Kidney (tissue), 13 donors: ENCODE measurements at regions not wholly inside any gene's neighbourhood (a gene's known extent, or its start where the extent isn't known, plus 50 kb on each side); places are given as distances from the start of the nearest gene placed in this dataset.

Experiments
- DNase-seq, 5 donors: peaks; one replicate each; pipeline ENCODE4 v3.0.0-alpha.2; 2013 to 2020
- FAIRE-seq: peaks from 2 replicates; lab custom pipeline; 2012; peaks lifted over from hg19 to GRCh38; lab: Jason Lieb, UNC
- H3K27ac ChIP-seq, 2 donors: one replicate each; pipeline ENCODE4 v1.7.0; 2013; ENCODE audit warnings: low read depth in 2 of 2, low read length in 2 of 2, inconsistent platforms in 1 of 2
- H3K27me3 ChIP-seq: one replicate; pipeline ENCODE4 v1.7.1; 2013; ENCODE audit warnings: low read length, inconsistent platforms; ENCODE audit not compliant: control insufficient read depth, insufficient read depth
- H3K36me3 ChIP-seq, 3 donors: one replicate each; pipeline versions ENCODE4 v1.7.0 to v1.7.1; 2013; ENCODE audit warnings: low read length in 3 of 3, control low read depth in 1 of 3, inconsistent platforms in 1 of 3; ENCODE audit not compliant: insufficient read depth in 3 of 3, control insufficient read depth in 2 of 3
- H3K4me1 ChIP-seq, 3 donors: one replicate each; pipeline versions ENCODE4 v1.7.0 to v1.7.1; 2013; ENCODE audit warnings: low read length in 3 of 3, inconsistent platforms in 1 of 3, low read depth in 1 of 3; ENCODE audit not compliant: control insufficient read depth in 2 of 3, insufficient read depth in 2 of 3
- H3K4me3 ChIP-seq, 3 donors: one replicate each; pipeline versions ENCODE4 v1.7.0 to v1.8.1; 2013; ENCODE audit warnings: low read length in 3 of 3, control low read depth in 1 of 3, inconsistent platforms in 1 of 3
- H3K9ac ChIP-seq, 3 donors: one replicate each; pipeline versions ENCODE4 v1.7.0 to v1.7.1; 2013; ENCODE audit warnings: low read length in 3 of 3, control low read depth in 1 of 3, inconsistent platforms in 1 of 3
- H3K9me3 ChIP-seq, 3 donors: one replicate each; pipeline versions ENCODE4 v1.7.0 to v1.7.1; 2013; ENCODE audit warnings: low read length in 3 of 3, control low read depth in 1 of 3, inconsistent platforms in 1 of 3; ENCODE audit not compliant: control insufficient read depth in 2 of 3, insufficient read depth in 1 of 3
- CTCF ChIP-seq: IDR thresholded peaks from 3 replicates; pipeline ENCODE4 v1.5.1; 2012; ENCODE audit warnings: mild to moderate bottlenecking, moderate library complexity, borderline replicate concordance; ENCODE audit not compliant: insufficient read depth; ENCODE audit errors: extremely low read depth
- intact Hi-C: fragments of 100-400 bp; cut with DNase I; formaldehyde crosslinking; loops from one replicate; pipeline ENCODE4 v1.11.1; 2022
- donor health status: control.
- donor health status: control.
- donor health status: control.
- donor health status: control.
- donor health status: control.
- donor health status: DM: yes; HTN: yes; CAD: no.
- donor health status: Normal renal cell carcinoma (clear cell type).

GRCh38 chr11:129598378-129598777 is 217.3 kb upstream of the TMEM45B start:
- H3K4me3 ChIP-seq = no peak overlapping the region
- H3K36me3 ChIP-seq = no peaks in the 10 kb centered on the region
- peaks cover 0 to 2% (median 0%) of the 10 kb centered on the region in 3 donors for H3K9me3 ChIP-seq
- intact Hi-C loops = no loop called here
- TF ChIP-seq CTCF = no peak
- FAIRE-seq = no peak
- peaks cover 0 to 4% (median 3%) of the 10 kb centered on the region in 3 donors for H3K4me1 ChIP-seq
- no peaks in the 10 kb centered on the region for H3K27me3 ChIP-seq
- no peak for DNase-seq
- no peak overlapping the region for H3K9ac ChIP-seq
- H3K27ac ChIP-seq = no peak overlapping the region

GRCh38 chr11:129605815-129606214 is 209.8 kb upstream of the TMEM45B start:
- Histone ChIP-seq H3K9ac (no peak overlapping the region), H3K27ac (no peak overlapping the region), H3K4me3 (no peak overlapping the region), H3K4me1 (no peaks in the 10 kb centered on the region), H3K36me3 (no peaks in the 10 kb centered on the region), H3K9me3 (no peaks in the 10 kb centered on the region), H3K27me3 (no peaks in the 10 kb centered on the region)
- no peak for TF ChIP-seq CTCF
- FAIRE-seq (no peak), DNase-seq (no peak)
- intact Hi-C loops = no loop called here

- FAIRE-seq (no peak), DNase-seq (no peak)
- Histone ChIP-seq H3K9me3 (no peaks in the 10 kb centered on the region), H3K36me3 (no peaks in the 10 kb centered on the region), H3K27ac (no peak overlapping the region), H3K4me1 (peaks cover 0 to 3% (median 0%) of the 10 kb centered on the region in 3 donors), H3K4me3 (no peak overlapping the region), H3K27me3 (no peaks in the 10 kb centered on the region), H3K9ac (no peak overlapping the region)
- TF ChIP-seq CTCF = no peak
- intact Hi-C loops = no loop called here
Measured at GRCh38 chr11:129608711-129609110, 206.9 kb upstream of the TMEM45B start.

- Histone ChIP-seq H3K36me3 (no peaks in the 10 kb centered on the region), H3K4me1 (peaks cover 0 to 3% (median 0%) of the 10 kb centered on the region in 3 donors), H3K4me3 (no peak overlapping the region), H3K27ac (no peak overlapping the region), H3K27me3 (no peaks in the 10 kb centered on the region), H3K9me3 (no peaks in the 10 kb centered on the region), H3K9ac (no peak overlapping the region)
- intact Hi-C loops = no loop called here
- DNase-seq (no peak), FAIRE-seq (no peak)
- TF ChIP-seq CTCF = no peak
Measured at GRCh38 chr11:129610125-129610524, 205.5 kb upstream of the TMEM45B start.
